ENCODE measurements at regions not wholly inside any gene's neighbourhood (a gene's known extent, or its start where the extent isn't known, plus 50 kb on each side); places are given as distances from the start of the nearest gene placed in this dataset.

- H3K4me1 ChIP-seq (ENCODE audit: control insufficient read depth, insufficient read depth, low read length): no peaks in the 10 kb centered on the region
- intact Hi-C loops (cut with micrococcal nuclease; ENCODE audit: unreplicated experiment): loop anchor here (10.0 kb wide), 1 partner anchor 57 kb away; no protein-coding TSS in a partner anchor
- no peak for TF ChIP-seq CTCF (IDR thresholded peaks at IDR 0.05)
- no peak for TF ChIP-seq TCF7L2 (IDR thresholded peaks at IDR 0.05; ENCODE audit: low read depth, low read length)
- no peak for TF ChIP-seq SIN3A (IDR thresholded peaks at IDR 0.05; ENCODE audit: borderline replicate concordance, insufficient read depth, low read depth, low read length)
- no peak for TF ChIP-seq REST (IDR thresholded peaks at IDR 0.05; ENCODE audit: insufficient read depth in 1 of 2, low read depth in 2 of 2, low read length in 1 of 2)
- TF ChIP-seq POLR2AphosphoS5 (IDR thresholded peaks at IDR 0.05; ENCODE audit: low read depth, low read length): no peak
- ATAC-seq: no peak
- H3K27ac ChIP-seq (ENCODE audit: low read length): no peak overlapping the region
- in situ Hi-C loops (cut with HindIII; ENCODE audit: low pct_unique_long_range_greater_than_20kb, low sequenced_read_pairs): no loop called here
- no peak for DNase-seq (ENCODE audit: low read depth, low spot score)
- ChIA-PET POLR2A (no interaction called here), CTCF (no interaction called here)
- H3K4me3 ChIP-seq (ENCODE audit: low read depth in 2 of 2, low read length in 2 of 2): no peak overlapping the region
- BruUV-seq (replicated peaks): no TSS peak
- no peaks in the 10 kb centered on the region for H3K36me3 ChIP-seq (ENCODE audit: control insufficient read depth, insufficient read depth, low read length)
- H3K9me3 ChIP-seq (ENCODE audit: control insufficient read depth, insufficient read depth, low read depth, low read length): peaks cover 4% of the 10 kb centered on the region; the same call in 1 of the 2 replicates
- H3K27me3 ChIP-seq (ENCODE audit: control insufficient read depth, insufficient read depth, low read length): no peaks in the 10 kb centered on the region
Observed at GRCh38 chr1:104358086-104358485, 608.4 kb downstream of the AMY1C start.

- intact Hi-C loops (cut with micrococcal nuclease; ENCODE audit: unreplicated experiment) (loop anchor here (10.0 kb wide), 1 partner anchor 56 kb away; no protein-coding TSS in a partner anchor), in situ Hi-C loops (cut with HindIII; ENCODE audit: low pct_unique_long_range_greater_than_20kb, low sequenced_read_pairs) (no loop called here)
- H3K36me3 ChIP-seq (ENCODE audit: control insufficient read depth, insufficient read depth, low read length): no peaks in the 10 kb centered on the region
- DNase-seq (ENCODE audit: low read depth, low spot score) (no peak), ATAC-seq (no peak)
- POLR2A ChIA-PET: no interaction called here
- H3K27me3 ChIP-seq (ENCODE audit: control insufficient read depth, insufficient read depth, low read length): no peaks in the 10 kb centered on the region
- no peak overlapping the region for H3K27ac ChIP-seq (ENCODE audit: low read length)
- CTCF ChIA-PET: interaction anchor here (0.5 kb wide), 1 partner anchor 470 kb away, joined by 3 read pairs; no protein-coding TSS in a partner anchor
- no peak overlapping the region for H3K4me3 ChIP-seq (ENCODE audit: low read depth in 2 of 2, low read length in 2 of 2)
- no peaks in the 10 kb centered on the region for H3K4me1 ChIP-seq (ENCODE audit: control insufficient read depth, insufficient read depth, low read length)
- BruUV-seq (replicated peaks): no TSS peak
- peaks cover 4% of the 10 kb centered on the region; the same call in 1 of the 2 replicates for H3K9me3 ChIP-seq (ENCODE audit: control insufficient read depth, insufficient read depth, low read depth, low read length)
- TF ChIP-seq CTCF (IDR thresholded peaks at IDR 0.05): no peak
- no peak for TF ChIP-seq TCF7L2 (IDR thresholded peaks at IDR 0.05; ENCODE audit: low read depth, low read length)
- TF ChIP-seq REST (IDR thresholded peaks at IDR 0.05; ENCODE audit: insufficient read depth in 1 of 2, low read depth in 2 of 2, low read length in 1 of 2): no peak
- no peak for TF ChIP-seq POLR2AphosphoS5 (IDR thresholded peaks at IDR 0.05; ENCODE audit: low read depth, low read length)
- TF ChIP-seq SIN3A (IDR thresholded peaks at IDR 0.05; ENCODE audit: borderline replicate concordance, insufficient read depth, low read depth, low read length): no peak
Observed at GRCh38 chr1:104358621-104359020, 608.9 kb downstream of the AMY1C start.

Data from Panc1 (cell line).